GM12878 (cell line): ENCODE measurements at regions not wholly inside any gene's neighbourhood (a gene's known extent, or its start where the extent isn't known, plus 50 kb on each side); places are given as distances from the start of the nearest gene placed in this dataset.
"Not testable (repeated sequence)": the region's sequence is repeated elsewhere in the genome, so short reads cannot be mapped to it uniquely, and the experiment has no call there.

Source experiments
- ATF7 ChIP-seq: fragments of 450-650 bp; IDR thresholded peaks from 2 replicates; pipeline ENCODE4 v1.6.1; 2016; ENCODE audit warnings: low read depth, mild to moderate bottlenecking
- CEBPB ChIP-seq, 2 experiments: fragments of 150-350 bp in 1 of 2; IDR thresholded peaks; 2 replicates each; pipeline ENCODE4 v1.6.1; 2012 to 2014; ENCODE audit warnings: low read depth in 2 of 2, low read length in 2 of 2, borderline replicate concordance in 1 of 2, inconsistent platforms in 1 of 2
- CHD1 ChIP-seq: IDR thresholded peaks from 2 replicates; pipeline ENCODE4 v1.6.1; 2012; ENCODE audit warnings: low read depth, low read length, improper control_type of control experiment
- CHD2 ChIP-seq: IDR thresholded peaks from 2 replicates; pipeline ENCODE4 v1.6.1; 2011; ENCODE audit warnings: low read depth, low read length, improper control_type of control experiment, borderline replicate concordance
- CHD4 ChIP-seq: fragments of 200-600 bp; sonication (generic); IDR thresholded peaks from 2 replicates; pipeline ENCODE4 v1.6.1; 2016; ENCODE audit warnings: mild to moderate bottlenecking
- KDM1A ChIP-seq: fragments of 200-600 bp; sonication (generic); IDR thresholded peaks from 2 replicates; pipeline ENCODE4 v1.6.1; 2016; ENCODE audit warnings: borderline replicate concordance
- POLR2A ChIP-seq: IDR thresholded peaks from 2 replicates; pipeline ENCODE4 v1.6.1; 2011; ENCODE audit warnings: low read depth, mild to moderate bottlenecking, low read length
- POLR2AphosphoS5 ChIP-seq: IDR thresholded peaks from 2 replicates; pipeline ENCODE4 v1.6.1; 2011; ENCODE audit warnings: mild to moderate bottlenecking, low read length, inconsistent platforms
- REST ChIP-seq: IDR thresholded peaks from 2 replicates; pipeline ENCODE4 v1.6.1; 2012; ENCODE audit warnings: mild to moderate bottlenecking, low read depth, low read length
- SP1 ChIP-seq: IDR thresholded peaks from one replicate; pipeline ENCODE4 v1.6.1; 2011; ENCODE audit warnings: low read depth, low read length
- TF ChIP-seq, protein P1 (sequence below), 3 experiments: IDR thresholded peaks in 2 of 3; conservative IDR thresholded peaks in 1 of 3; 2 replicates each; pipeline ENCODE4 v1.5.1; 2011; ENCODE audit warnings: low read depth in 3 of 3, low read length in 3 of 3, mild to moderate bottlenecking in 3 of 3, control low read depth in 2 of 3, moderate library complexity in 2 of 3, inconsistent platforms in 1 of 3, mixed read lengths in 1 of 3; ENCODE audit not compliant: control insufficient read depth in 2 of 3, insufficient read depth in 1 of 3; ENCODE audit errors: extremely low read depth in 1 of 3

DNA sequence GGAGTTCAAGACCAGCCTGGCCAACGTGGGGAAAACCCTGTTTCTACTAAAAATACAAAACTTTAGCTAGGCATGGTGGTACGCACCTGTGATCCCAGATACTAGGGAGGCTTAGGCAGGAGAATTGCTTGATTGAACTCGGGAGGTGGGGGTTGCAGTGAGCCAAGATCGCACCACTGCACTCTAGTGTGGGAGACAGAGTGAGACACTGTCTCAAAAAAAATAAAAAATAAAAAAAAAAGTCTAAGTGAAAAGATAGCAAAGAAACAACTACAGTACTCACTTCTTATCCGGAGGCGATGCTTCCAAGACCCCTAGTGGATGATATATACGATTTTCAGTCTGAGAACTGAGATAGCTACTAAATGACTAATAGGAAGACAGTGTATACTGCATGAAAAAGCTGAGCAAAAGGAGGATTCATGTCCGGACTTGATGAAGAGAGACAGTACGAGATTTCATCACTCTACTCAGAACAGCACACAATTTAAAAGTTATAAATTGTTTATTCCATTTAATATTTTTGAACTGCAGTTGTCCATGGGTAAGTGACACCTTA, 138.7 kb upstream of the GOLGA6L6 start:
- not testable (repeated sequence) for TF ChIP-seq ATF7; CHD2; POLR2AphosphoS5; REST; KDM1A; CEBPB (IDR thresholded peaks at IDR 0.05; ENCODE audit: borderline replicate concordance in 1 of 2, low read depth in 2 of 2, low read length in 2 of 2); POLR2A; SP1; CHD4; CHD1
- TF ChIP-seq, protein P1, sequence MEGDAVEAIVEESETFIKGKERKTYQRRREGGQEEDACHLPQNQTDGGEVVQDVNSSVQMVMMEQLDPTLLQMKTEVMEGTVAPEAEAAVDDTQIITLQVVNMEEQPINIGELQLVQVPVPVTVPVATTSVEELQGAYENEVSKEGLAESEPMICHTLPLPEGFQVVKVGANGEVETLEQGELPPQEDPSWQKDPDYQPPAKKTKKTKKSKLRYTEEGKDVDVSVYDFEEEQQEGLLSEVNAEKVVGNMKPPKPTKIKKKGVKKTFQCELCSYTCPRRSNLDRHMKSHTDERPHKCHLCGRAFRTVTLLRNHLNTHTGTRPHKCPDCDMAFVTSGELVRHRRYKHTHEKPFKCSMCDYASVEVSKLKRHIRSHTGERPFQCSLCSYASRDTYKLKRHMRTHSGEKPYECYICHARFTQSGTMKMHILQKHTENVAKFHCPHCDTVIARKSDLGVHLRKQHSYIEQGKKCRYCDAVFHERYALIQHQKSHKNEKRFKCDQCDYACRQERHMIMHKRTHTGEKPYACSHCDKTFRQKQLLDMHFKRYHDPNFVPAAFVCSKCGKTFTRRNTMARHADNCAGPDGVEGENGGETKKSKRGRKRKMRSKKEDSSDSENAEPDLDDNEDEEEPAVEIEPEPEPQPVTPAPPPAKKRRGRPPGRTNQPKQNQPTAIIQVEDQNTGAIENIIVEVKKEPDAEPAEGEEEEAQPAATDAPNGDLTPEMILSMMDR (IDR thresholded peaks at IDR 0.05 in 2 of 3, conservative IDR thresholded peaks at IDR 0.05 in 1 of 3; ENCODE audit: control insufficient read depth in 2 of 3, extremely low read depth in 1 of 3, insufficient read depth in 1 of 3, low read depth in 3 of 3, low read length in 3 of 3) = not testable (repeated sequence)
